VCaP (cell line): ENCODE measurements at regions not wholly inside any gene's neighbourhood (a gene's known extent, or its start where the extent isn't known, plus 50 kb on each side); places are given as distances from the start of the nearest gene placed in this dataset.
"Not testable (repeated sequence)": the region's sequence is repeated elsewhere in the genome, so short reads cannot be mapped to it uniquely, and the experiment has no call there.

Experiments
- H3K27ac ChIP-seq: fragments of 450-650 bp; 2 replicates; pipeline ENCODE4 v1.5.1; 2017
- TF ChIP-seq, protein P1 (sequence below): fragments of 450-650 bp; conservative IDR thresholded peaks from 2 replicates; pipeline ENCODE4 v1.5.1; 2017; ENCODE audit warnings: mild to moderate bottlenecking, moderate library complexity

DNA sequence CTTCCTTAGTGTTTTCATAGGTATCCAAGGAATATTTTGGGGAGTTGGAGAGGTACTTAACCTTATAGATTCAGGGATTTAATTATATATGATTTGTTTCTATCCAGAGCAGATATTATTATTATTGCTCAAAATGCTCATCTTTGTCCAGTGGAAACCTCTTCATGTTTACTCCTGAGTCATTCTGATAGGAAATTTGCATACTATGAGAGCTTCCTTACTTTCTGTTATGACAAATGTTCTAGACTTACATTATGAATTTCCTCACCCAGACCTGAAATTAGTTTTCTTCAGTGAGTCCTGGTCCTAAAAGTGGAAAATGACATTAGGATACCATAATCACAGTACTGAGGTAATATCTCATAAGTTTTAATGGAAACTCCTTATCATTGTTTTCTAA, 57.5 kb upstream of the PLPPR5 start:
- TF ChIP-seq, protein P1, sequence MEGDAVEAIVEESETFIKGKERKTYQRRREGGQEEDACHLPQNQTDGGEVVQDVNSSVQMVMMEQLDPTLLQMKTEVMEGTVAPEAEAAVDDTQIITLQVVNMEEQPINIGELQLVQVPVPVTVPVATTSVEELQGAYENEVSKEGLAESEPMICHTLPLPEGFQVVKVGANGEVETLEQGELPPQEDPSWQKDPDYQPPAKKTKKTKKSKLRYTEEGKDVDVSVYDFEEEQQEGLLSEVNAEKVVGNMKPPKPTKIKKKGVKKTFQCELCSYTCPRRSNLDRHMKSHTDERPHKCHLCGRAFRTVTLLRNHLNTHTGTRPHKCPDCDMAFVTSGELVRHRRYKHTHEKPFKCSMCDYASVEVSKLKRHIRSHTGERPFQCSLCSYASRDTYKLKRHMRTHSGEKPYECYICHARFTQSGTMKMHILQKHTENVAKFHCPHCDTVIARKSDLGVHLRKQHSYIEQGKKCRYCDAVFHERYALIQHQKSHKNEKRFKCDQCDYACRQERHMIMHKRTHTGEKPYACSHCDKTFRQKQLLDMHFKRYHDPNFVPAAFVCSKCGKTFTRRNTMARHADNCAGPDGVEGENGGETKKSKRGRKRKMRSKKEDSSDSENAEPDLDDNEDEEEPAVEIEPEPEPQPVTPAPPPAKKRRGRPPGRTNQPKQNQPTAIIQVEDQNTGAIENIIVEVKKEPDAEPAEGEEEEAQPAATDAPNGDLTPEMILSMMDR = no peak
- no peak overlapping the region for H3K27ac ChIP-seq

DNA sequence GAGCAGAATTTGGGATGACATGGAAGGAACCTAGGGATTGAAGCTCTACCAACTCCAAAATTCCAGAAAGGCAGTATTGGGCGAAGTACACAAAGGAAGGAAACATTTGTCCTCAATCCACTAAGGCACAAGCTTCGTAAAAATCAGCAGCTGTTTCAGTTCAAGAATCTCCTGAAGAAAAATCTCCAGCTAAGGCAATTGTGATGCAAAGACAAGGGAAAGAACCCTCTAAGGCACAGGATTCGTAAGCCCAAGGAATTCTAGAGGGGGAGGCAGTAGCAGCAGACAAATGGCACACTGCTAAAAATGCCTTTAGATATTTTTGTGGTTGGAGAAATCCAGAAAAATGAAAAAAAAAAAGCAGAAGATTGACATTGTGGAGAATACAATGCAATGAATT, 64.5 kb upstream of the PLPPR5 start:
- TF ChIP-seq, protein P1 = no peak
- no peak overlapping the region for H3K27ac ChIP-seq

DNA sequence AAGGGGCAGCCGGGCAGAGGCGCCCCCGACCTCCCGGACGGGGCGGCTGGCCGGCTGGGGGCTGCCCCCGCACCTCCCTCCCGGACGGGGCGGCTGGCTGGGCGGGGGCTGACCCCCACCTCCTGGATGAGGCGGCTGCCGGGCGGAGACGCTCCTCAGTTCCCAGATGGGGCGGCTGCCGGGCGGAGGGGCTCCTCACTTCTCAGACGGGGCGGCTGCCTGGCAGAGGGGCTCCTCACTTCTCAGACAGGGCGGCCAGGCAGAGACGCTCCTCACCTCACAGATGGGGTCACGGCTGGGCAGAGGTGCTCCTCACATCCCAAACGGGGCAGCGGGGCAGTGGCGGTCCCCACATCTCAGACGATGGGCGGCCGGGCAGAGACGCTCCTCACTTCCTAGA, 73.9 kb upstream of the PLPPR5 start:
- not testable (repeated sequence) for H3K27ac ChIP-seq

DNA sequence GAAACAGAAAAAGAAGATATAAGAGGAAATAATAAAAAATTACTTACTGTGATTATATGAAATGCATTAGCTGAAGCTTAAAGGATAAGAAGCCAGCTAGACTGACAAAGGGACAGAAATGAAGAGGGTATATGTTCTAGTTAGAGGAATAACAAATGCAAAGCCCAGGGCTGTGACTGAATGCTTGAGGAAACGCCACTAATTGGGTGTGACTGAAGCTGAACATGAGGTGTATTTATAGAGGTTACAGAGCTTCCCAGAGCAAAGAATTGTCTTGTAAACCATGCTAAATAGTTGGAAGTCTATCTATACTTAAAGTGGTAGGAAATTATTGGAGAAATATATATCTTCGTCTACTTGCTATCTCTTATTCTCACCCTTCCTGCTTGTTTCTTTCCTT, 77.7 kb upstream of the PLPPR5 start:
- TF ChIP-seq, protein P1 = no peak

DNA sequence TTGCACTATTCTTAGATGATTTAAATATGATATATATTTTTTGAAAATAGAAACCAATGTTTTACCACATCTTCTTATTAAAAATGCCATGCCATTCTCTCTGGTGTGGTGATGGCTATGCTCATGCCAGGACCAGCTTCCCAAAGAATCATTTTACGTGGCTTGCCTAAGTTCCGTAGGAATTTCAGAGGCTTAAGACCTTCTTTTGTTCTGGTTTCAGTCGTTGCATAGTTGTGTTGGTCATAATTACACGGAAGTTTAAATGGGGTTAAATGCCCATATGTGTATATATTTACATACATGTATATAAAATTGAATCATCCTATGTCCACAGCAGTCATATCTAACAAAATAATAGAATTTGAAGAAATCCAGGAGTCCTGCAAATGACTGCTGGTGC, 78.7 kb upstream of the PLPPR5 start:
- TF ChIP-seq, protein P1 = no peak
- H3K27ac ChIP-seq = no peak overlapping the region

More for the DNA sequence above, 77.7 kb upstream of the PLPPR5 start:
- H3K27ac ChIP-seq = no peak overlapping the region

DNA sequence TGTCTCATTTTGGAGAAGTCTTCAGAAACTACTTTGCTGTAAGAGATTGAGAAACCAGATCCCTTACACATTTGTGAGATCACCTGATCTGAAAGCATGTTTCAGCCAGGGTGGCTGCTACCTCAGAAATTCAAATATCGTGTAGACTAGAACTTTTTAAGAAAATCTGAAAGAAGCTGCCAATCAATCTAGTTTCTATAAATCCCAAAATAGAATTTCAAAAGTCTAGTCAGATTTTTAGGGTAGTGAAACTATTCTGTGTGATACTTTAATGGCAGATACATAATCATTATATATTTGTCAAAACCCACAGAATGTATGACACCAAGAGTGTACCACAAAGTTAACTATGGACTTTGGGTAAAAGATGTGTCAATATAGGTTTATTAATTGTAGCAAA, 79.9 kb upstream of the PLPPR5 start:
- TF ChIP-seq, protein P1 = no peak
- H3K27ac ChIP-seq = no peak overlapping the region

DNA sequence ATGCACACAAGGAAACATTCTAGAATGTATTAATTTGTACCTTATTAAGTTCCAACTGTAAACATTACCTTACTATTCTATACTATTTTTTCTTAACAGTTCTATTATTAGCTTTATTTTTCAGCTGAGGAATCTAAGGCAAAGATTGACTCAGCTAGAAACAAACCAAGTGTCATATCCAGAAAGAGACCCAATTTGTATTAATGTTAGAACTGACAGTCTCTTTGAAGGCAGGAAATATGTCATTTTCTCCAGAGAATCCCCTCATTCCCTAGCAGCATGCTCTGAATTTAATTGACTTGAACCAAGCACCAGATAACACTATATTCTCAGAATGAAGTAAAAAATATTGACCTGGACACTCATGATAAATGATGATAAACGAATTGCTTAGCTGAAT, 81.4 kb upstream of the PLPPR5 start:
- TF ChIP-seq, protein P1 = no peak
- no peak overlapping the region for H3K27ac ChIP-seq

DNA sequence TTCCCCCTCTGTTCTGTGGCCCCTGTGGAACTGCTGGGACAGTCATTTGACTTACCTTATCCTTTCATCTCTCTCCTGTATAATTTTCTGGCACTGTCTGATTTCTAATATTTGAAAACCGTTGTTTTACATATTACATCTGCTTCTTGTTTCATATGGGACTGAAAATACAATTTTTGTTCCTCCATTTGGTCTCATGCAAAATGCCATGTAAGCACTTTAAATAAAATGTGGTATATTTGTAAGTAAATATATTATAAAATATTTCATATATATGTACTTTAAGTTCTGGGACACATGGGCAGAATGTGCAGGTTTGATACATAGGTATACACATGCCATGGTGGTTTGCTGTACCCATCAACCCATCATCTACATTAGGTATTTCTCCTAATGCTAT, 93.9 kb upstream of the PLPPR5 start:
- TF ChIP-seq, protein P1 = no peak
- H3K27ac ChIP-seq = no peak overlapping the region
